HG02852 (cell line): ENCODE measurements at regions not wholly inside any gene's neighbourhood (a gene's known extent, or its start where the extent isn't known, plus 50 kb on each side); places are given as distances from the start of the nearest gene placed in this dataset.

Source experiments
- ATAC-seq: cut with Tn5 transposase; IDR thresholded peaks from one replicate; pipeline ENCODE4 v1.9.1; 2021; ENCODE audit warnings: mild to moderate bottlenecking, moderate library complexity; ENCODE audit not compliant: unreplicated experiment

GRCh38 chr11:42161886-42162285 is 702.4 kb upstream of the LRRC4C start:
- ATAC-seq: no peak

- ATAC-seq: no peak
These were observed 709.7 kb upstream of the LRRC4C start for GRCh38 chr11:42169191-42169590.

DNA sequence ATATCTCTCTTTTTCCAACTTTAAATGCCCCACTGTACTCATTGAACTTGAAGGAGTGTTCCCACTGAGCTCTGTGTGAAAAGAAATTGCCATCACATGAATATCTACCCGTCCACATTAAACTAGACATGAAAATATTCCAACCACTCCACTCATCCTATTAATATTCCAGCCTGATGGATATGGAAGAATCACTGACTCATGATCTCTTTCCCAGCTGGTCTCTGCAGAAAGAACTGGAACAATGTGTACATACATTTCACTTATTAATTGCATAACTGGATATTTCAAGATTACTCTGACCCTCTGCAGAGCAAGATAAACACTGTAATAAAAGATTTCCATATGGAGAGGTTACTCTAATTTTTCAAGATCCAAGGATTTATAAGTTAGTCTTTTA is 711.1 kb upstream of the LRRC4C start:
- no peak for ATAC-seq

- no peak for ATAC-seq
These were observed 711.6 kb upstream of the LRRC4C start for GRCh38 chr11:42171046-42171445.

GRCh38 chr11:42172441-42172840 is 713.0 kb upstream of the LRRC4C start:
- no peak for ATAC-seq

DNA sequence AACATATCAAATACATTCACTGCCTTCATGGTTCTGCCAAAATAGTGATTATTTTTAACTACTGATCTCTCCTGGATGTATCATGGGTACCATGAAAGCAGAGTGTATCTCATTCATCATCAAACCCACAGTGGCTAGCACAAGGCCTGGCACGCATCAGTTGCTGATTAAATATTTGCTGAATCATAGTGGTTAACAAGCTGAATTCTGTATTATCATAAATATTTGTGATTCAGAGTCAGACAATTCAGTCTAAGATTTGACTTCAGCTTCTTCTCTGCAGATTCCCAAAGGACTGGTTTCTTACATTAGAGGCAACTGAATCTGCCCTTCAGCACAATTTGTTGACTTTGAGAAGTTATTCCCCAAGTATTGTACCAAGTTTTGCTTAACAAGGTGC is 715.8 kb upstream of the LRRC4C start:
- ATAC-seq: no peak

DNA sequence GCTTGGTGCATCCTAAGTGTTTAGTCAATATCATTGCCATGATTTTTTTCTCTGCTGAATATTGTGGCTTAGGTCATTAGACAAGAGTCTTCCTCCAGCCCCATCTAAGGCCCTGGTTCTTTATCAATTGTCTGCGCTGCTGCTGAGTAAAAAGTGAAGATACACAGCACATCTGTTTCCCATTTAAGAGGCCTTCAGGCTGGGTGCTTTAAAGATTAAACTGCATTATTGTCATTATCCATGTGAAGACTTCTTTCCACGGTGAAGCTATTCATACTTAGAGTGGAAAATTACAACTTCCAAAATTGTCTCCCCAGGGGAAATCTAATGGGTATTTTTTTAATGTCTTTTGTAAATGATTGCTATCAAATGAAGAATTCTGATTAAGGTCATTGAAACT is 719.8 kb upstream of the LRRC4C start:
- no peak for ATAC-seq

GRCh38 chr11:42195289-42196013 is 736.0 kb upstream of the LRRC4C start:
- ATAC-seq: no peak

DNA sequence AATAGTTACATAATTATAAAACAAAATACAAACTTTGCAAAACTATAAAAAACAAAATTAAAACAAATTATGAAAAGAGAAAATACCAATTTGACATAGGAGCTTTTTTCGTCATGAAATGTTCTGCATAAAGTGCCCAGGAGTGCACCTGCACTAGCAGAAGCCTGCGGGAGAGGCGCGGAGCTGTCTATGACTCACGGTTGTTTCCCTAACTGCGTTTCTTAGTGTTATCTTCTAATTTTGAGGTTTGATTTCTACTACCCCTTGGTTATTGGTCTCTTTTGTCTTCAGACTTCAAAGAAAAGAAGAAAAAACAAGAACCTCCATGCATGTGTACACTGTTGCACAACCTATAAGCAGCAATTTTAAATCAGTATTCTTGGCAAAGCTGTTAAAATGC is 740.9 kb upstream of the LRRC4C start:
- no peak for ATAC-seq

GRCh38 chr11:42201603-42202148 is 742.2 kb upstream of the LRRC4C start:
- ATAC-seq: no peak

DNA sequence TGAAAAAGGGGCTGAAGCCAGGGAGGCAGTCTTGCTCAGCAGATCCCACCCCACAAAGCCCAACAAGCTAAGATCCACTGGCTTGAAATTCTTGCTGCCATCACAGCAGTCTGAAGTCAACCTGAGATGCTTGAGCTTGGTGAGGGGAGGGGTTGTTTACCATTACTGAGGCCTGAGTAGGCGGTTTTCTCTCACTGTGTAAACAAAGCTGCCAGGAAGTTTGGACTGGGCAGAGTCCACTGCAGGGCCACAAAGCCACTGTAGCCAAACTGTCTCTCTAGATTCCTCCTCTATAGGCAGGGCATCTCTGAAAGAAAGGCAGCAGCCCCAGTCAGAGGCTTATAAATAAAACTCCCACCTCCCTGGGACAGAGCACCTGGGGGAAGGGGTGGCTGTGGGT is 746.1 kb upstream of the LRRC4C start:
- no peak for ATAC-seq

DNA sequence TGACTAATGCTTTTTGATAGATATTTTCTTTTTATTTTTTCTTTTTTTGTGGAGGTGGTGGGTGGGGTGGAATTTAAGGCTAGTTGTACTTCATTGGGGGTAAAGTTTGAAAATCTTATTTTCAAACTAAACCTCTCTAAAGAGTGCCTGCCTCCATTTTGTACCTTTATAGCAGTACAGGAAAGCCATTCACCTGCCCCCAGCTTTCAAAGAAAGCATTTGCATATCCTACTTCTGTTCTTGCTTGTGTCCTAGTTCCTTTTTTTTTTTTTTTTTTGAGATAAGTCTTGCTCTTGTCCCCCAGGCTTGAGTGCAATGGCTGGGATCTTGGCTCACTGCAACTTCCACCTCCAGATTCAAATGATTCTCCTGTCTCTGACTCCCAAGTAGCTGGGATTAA is 766.2 kb upstream of the LRRC4C start:
- ATAC-seq: peak; percentile 66

DNA sequence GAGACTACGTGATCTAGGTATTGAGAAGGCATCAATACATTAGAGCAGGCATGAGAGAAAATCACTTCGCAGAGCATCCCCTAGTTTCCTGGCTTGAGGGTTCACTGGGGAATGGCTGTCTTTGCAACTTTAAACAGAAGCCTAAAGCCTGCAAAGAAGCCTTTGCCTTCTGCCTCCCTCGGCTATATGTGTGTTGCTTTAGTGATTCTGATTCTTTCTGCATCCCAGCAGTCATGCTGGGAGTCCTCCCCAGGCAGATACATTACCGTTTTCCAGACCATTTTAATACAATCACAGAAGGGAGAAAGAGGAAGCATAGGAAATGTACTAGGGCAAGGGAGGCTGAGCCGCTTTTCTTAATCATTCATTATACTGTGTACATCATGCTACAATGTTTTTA is 773.2 kb upstream of the LRRC4C start:
- no peak for ATAC-seq

DNA sequence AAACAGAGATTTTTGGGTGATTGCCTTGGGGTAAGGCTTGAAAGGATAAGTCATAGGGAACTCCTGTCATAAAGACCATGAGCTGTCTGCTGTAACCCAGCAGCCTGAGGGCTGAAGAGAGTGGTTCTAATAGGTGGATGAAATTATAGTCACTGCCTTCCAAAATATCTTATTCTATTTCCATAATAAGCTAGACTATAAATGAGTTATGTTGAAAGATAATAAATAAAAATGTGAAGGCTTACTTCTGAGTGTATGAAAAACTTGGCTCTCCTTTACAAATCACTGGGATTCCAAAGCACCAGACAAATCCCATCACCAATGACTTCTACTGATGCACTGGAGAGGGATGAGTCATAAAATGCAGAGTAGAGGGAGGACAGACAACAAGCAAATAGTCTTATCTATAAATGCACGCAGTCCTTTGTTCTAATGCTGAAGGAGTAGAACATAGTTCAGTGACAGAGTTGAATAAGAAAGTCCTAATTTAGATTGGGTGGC is 775.0 kb upstream of the LRRC4C start:
- ATAC-seq: no peak

- ATAC-seq: no peak
These were observed 778.3 kb upstream of the LRRC4C start for GRCh38 chr11:42237701-42238235.

- no peak for ATAC-seq
These were observed 779.7 kb upstream of the LRRC4C start for GRCh38 chr11:42239188-42239587.

DNA sequence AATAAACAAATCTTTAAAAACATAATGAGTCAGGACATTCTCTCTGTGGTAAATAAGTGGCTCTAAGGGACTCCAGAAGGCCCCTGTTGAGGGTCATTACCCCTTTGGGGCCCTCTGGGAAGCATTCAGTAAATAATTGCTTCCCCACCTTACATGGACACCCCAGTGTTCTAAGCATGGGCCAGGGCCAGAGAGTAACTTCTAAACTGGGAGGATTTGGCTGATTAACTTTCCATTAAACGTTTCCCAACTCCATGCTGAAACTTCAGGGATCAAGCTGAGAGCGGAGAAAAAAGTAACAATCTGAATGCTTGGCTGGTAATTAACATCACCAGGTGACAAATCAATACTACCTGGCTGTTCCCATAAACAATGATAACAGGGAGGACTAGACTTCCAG is 783.9 kb upstream of the LRRC4C start:
- no peak for ATAC-seq

GRCh38 chr11:42244376-42244775 is 784.9 kb upstream of the LRRC4C start:
- no peak for ATAC-seq

GRCh38 chr11:42249401-42249800 is 789.9 kb upstream of the LRRC4C start:
- no peak for ATAC-seq

DNA sequence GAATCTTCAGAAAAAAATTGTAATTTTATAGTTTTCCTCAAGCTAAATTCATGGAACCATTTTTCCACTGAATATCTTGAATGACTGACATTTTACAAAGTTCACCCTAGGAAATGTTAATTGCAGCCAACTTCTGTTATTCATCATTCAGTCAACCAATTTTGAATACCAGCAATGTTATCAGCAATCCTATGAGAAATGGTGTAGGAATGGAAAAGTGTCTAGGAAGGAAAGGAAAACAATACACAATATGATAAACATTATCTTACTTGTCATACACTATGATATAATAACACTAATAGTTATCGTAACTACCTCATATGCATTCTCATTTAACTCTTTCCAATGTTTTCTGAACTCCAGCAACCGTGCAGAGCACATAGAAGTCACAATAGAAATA is 790.5 kb upstream of the LRRC4C start:
- ATAC-seq: no peak

DNA sequence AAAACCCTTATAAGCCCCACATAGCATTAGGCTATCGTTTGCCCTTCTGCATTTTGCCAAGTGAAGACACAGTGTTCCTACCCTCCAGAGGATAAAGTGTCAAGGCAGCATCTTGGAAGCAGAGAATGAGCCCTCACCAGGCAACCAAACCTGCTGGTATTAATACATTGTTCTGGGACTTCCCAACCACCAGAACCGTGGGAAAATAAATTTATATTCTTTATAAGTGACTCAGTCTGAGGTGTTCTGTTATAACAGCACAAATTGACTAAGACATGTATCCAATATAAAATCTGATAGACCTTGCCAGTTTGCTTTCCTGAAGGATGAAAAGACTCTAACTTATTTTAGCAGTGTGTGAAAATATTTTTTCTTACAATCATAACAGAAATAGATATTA is 792.5 kb upstream of the LRRC4C start:
- ATAC-seq: no peak

DNA sequence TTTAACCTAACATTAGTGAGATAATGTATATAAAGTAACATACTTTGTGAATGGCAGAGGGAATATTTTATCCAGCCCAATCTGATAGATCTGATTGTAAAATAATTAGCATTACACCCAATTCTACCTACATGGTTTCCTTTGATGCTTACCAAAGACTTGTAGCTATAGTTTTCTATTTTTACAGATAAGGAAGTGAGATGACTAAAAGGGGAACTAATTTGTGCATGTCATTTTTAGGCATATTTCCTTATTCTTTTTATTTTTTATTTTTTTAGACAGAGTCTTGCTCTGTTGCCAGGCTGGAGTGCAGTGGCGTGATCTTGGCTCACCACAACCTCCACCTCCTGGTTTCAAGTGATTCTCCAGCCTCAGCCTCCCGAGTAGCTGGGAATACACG is 793.7 kb upstream of the LRRC4C start:
- no peak for ATAC-seq

DNA sequence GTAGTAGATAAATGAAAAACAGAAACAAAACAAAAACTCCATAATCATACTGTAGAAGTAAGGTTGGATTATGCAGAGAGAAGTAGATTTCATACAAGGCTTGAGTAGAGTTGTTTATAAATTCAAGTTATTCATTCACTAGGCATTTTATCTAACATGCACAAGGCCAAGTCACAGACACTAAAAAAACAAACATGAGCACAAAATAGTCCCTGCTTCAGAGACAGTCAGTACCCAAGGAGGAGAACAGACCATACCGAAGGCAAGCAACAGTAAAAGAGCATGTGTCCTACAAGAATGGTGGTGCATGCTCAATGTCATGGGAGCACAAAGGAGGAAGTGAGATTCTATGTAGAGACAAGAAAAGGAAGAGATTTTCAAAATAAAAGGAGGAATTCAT is 796.5 kb upstream of the LRRC4C start:
- ATAC-seq: no peak
